OCI-M1 (cell line): ENCODE measurements at regions not wholly inside any gene's neighbourhood (a gene's known extent, or its start where the extent isn't known, plus 50 kb on each side); places are given as distances from the start of the nearest gene placed in this dataset.
"Not testable (repeated sequence)": the region's sequence is repeated elsewhere in the genome, so short reads cannot be mapped to it uniquely, and the experiment has no call there.

Experiments
- DNase-seq: peaks from one replicate; lab custom pipeline; 2025; lab: John Stamatoyannopoulos, UW

DNA sequence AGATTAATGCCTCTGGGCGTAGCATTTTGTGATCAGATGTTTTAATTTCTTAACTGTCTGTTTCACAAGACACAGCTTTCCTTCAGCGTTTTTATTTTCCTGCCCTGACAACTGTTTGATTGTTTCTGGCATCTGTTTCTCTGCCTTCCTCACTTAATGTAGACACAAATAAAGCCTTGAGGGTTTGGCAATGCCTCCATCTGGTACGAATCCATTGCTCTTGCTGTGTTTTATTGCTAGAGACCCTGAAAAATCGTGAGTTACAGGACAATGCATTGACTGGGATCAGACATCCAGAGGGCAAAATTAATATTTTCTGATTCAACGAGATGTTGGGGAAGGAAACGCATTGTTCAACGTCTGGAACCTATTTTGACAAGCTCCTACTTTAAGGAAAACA lies 363.5 kb downstream of the MRPL39 start:
- DNase-seq: no peak

DNA sequence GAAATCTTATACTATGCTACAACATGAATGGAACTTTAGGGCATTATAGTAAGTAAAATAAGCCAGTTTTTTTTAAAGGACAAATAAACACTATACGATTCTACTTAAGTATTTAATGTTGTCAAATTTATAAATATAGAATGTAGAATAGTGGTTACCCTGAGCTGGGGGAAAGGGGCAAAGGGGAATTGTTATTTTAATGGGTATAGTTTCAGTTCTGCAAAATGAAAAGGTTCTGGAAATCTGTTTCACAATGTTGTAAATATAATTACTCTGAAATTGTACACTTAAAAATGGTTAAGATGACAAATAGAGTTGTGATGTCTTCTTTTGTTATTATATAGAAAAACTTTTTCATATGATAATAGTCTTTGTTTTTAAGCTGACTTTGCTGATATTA lies 366.3 kb downstream of the MRPL39 start:
- DNase-seq: no peak

DNA sequence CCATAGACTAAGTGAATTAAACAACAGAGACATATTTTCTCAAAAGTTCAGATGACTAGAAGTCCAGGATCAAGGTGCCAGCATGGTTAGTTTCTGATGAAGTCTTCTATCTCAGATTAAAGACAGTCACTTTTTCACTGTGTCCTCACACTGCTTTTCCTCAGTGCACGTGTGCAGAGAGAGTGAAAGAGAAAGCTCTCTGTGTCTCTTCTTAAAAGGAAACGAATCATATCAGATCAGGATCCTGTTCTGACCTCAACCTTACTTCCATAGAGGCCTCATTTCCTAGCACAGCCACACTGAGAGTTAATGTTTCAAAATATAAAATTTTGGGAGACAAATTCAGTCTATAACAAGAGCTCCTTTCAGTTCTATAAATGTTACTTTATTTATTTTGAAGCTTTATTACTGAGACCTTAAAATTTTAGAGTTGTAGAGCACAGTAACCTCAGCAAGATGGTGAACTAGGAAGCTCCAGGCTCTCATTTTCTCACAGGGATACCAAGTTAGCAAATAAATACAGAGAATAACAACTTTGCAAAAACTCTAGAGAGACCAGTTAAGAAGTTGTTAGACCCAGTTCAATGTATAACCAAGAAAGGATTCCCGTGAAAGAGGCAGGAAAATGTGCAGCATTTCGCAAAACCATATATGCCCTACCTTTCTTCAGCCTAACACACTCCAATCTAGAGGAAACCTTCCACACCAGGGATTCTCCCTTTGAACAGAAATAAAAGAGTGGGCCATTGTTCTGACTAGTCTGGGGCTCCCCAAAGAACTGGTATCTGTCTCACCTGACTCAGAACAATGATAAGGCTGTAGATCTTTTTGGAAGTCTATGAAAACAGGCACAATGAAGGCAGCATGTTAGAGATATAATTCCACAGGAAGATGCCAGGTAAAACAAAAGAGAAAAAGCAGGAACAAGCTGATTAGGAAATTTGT lies 372.2 kb downstream of the MRPL39 start:
- DNase-seq: peak; percentile 80

DNA sequence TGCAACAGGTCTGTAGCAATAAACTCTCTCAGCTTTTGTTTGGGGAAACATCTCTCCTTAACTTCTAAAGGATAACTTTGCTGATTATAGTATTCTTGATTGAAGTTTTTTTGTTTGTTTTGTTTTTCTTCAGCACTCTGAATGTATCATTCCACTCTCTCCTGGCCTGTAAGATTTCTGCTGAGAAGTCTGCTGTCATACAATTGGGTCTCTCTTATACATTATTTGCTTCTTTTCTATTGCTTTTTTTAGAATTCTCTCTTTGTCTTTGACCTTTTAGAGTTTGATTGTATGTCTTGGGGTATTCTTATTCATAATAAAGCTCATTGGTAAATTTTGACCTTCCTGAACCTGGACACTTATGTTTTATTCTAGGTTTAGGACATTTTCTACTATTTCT lies 386.3 kb downstream of the MRPL39 start:
- DNase-seq: no peak

GRCh38 chr21:25220169-25220568 lies 387.1 kb downstream of the MRPL39 start:
- no peak for DNase-seq

- DNase-seq: no peak
Measured at GRCh38 chr21:25215698-25216384, 391.4 kb downstream of the MRPL39 start.

GRCh38 chr21:25214676-25215075 lies 392.6 kb downstream of the MRPL39 start:
- DNase-seq: peak; percentile 12

GRCh38 chr21:25199944-25200343 lies 407.3 kb downstream of the MRPL39 start:
- DNase-seq: no peak

- no peak for DNase-seq
Measured at GRCh38 chr21:25191141-25191540, 416.1 kb downstream of the MRPL39 start.

GRCh38 chr21:25189497-25189896 lies 417.8 kb downstream of the MRPL39 start:
- DNase-seq: no peak

- DNase-seq: no peak
Measured at GRCh38 chr21:25188677-25189079, 418.6 kb downstream of the MRPL39 start.

- DNase-seq: no peak
Measured at GRCh38 chr21:25186273-25186672, 421.0 kb downstream of the MRPL39 start.

GRCh38 chr21:25183577-25183976 lies 423.7 kb downstream of the MRPL39 start:
- no peak for DNase-seq

DNA sequence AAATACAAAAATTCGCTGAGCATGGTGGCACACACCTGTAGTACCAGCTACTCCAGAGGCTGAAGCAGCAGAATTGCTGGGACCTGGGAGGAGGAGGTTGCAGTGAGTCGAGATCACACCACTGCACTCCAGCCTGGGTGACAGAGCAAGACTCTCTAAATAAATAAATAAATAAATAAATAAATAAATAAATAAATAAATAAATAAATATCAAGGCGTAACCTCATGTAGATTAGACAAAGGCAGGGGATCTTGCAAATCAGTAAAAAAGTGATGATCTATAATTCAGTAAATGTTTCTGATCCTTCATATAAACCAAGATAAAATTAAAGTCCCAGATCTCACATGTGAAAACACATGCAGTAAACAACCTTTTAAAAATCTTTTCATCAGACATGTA lies 425.6 kb downstream of the MRPL39 start:
- DNase-seq: not testable (repeated sequence)

DNA sequence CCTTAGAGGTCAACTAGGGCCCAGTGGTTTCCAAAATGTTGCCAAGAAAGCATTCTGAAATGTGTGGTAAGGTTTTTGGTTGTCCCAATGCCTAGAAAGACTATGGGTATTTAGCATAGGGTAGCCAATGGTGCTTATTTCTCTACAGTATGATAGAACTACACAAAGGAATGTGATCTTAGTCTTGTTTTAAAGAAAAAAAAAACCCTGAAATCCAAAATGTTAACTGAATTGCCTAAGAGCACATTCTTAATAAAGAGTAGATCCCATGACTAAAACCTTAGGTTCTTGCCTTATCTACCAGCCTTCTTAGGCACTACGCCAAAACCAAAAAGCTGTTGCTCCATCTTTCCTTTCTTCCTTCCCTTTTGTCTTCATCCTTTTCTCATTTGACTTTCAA lies 428.2 kb downstream of the MRPL39 start:
- DNase-seq: peak; percentile 34

DNA sequence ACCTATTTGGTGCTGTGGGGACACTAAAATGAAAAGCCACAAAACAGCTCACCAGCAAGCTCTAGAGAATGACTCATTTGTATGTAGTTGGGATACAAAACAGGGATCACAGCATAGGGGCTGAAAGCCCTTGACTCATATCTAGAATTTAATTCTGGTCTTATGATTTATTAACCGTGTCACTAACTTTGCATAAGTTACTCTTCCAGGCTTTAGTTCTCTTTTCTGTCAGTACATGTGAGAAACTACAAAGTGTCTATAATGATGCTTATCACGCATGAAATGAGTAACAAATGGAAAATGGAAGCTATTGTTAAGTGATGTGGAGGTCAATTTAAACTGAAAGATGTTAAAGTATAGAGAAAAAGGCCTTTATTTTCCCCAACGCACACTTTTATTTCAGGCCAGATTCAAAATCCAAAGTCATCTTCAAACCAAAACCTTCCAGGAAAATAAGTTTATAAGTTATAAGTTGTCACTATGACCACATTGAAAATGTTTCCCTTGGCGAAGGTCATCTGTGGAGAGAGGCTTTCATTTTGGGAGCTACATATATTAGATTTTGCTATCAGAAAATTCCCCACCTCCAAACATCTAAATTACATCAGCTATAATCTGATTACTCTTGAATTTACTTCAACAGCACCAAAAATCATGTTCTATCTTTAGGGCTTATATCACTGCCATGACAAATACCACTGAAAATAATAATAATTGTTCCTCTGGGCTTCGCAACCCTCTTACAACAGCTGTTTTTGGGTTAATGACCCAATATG lies 430.5 kb downstream of the MRPL39 start:
- DNase-seq: peak; percentile 14

DNA sequence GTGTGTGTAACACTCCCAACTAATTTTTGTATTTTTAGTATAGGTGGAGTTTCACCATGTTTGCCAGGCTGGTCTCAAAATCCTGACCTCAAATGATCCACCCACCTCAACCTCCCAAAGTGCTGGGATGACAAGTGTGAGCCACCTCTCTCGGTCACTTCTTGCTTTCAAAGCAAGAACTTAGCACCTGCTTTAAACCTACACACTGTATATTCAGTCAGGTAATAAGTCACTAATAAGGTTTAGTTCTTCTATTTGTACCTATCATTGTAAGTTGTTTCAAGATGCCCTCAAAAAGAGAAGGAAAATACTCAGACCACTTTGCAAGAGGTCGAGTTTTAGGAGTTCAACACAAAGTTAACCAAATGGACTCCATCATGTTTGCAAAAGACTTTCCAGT lies 431.3 kb downstream of the MRPL39 start:
- no peak for DNase-seq

DNA sequence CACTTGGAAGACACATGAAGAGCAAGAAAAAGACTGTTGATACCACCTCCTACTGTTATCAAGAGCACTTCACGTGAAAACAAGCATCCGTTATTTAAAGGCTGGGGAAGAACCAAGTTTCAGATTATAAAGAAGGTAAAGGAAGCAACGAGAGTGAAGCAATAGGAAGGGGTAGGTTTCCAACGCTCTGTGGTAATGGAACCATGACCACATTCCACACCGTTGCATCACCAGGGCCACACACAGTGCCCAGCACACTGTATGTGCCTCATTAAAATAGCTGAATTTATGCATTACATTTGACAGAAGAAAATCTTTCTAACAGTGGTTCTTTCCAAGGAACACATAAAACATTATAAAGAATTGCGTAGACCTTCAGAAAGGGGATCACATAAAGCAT lies 435.8 kb downstream of the MRPL39 start:
- peak; percentile 5 for DNase-seq

DNA sequence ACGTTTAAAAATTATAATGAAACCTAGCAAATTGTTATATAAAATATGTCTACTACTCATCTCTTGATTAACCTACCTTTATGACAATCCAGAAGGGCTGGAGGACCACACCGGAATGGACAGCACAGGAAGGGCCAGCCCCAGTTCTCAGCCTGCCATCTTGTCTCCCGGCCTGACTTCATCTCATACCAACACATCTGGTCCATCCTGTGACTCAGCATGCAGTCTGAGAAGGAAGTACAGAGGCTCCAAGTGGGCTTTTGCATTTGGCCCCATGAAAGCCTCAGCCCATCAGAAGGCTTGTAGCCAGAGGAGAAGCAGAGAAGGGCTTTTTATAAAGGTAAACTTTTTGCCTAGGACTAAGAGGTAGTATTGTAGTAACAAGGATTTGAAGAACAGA lies 436.6 kb downstream of the MRPL39 start:
- no peak for DNase-seq

GRCh38 chr21:25169370-25169769 lies 437.9 kb downstream of the MRPL39 start:
- DNase-seq: no peak

GRCh38 chr21:25166904-25167303 lies 440.4 kb downstream of the MRPL39 start:
- not testable (repeated sequence) for DNase-seq

- no peak for DNase-seq
Measured at GRCh38 chr21:25161571-25161970, 445.7 kb downstream of the MRPL39 start.
